Suprapubic skin (tissue), 3 donors: ENCODE measurements at regions not wholly inside any gene's neighbourhood (a gene's known extent, or its start where the extent isn't known, plus 50 kb on each side); places are given as distances from the start of the nearest gene placed in this dataset.

Experiments used
- POLR2A ChIP-seq, 2 donors: fragments of 450-650 bp; IDR thresholded peaks; one replicate each; pipeline ENCODE4 v1.6.1; 2017; ENCODE audit warnings: antibody characterized with exemption in 2 of 2, mild to moderate bottlenecking in 2 of 2, moderate library complexity in 2 of 2
- TF ChIP-seq, protein P1 (sequence below), 2 donors: fragments of 200-600 bp in 1 of 2; fragments of 450-650 bp in 1 of 2; sonication (generic) in 1 of 2; IDR thresholded peaks; one replicate each; pipeline ENCODE4 v1.5.1; 2016 to 2019; ENCODE audit warnings: antibody characterized with exemption in 2 of 2, mild to moderate bottlenecking in 1 of 2, moderate library complexity in 1 of 2

- TF ChIP-seq, protein P1, sequence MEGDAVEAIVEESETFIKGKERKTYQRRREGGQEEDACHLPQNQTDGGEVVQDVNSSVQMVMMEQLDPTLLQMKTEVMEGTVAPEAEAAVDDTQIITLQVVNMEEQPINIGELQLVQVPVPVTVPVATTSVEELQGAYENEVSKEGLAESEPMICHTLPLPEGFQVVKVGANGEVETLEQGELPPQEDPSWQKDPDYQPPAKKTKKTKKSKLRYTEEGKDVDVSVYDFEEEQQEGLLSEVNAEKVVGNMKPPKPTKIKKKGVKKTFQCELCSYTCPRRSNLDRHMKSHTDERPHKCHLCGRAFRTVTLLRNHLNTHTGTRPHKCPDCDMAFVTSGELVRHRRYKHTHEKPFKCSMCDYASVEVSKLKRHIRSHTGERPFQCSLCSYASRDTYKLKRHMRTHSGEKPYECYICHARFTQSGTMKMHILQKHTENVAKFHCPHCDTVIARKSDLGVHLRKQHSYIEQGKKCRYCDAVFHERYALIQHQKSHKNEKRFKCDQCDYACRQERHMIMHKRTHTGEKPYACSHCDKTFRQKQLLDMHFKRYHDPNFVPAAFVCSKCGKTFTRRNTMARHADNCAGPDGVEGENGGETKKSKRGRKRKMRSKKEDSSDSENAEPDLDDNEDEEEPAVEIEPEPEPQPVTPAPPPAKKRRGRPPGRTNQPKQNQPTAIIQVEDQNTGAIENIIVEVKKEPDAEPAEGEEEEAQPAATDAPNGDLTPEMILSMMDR (IDR thresholded peaks at IDR 0.05) = no peak
- TF ChIP-seq POLR2A (IDR thresholded peaks at IDR 0.05) = no peak
These were observed 190.6 kb downstream of the CNTN3 start for GRCh38 chr3:74423867-74424266.
